GM10248 (cell line): ENCODE measurements at regions not wholly inside any gene's neighbourhood (a gene's known extent, or its start where the extent isn't known, plus 50 kb on each side); places are given as distances from the start of the nearest gene placed in this dataset.

Experiments used
- CTCF ChIA-PET: fragments of 300-600 bp; sonication (Branson Sonifier 250); formaldehyde crosslinking; extraction: SDS; loops from one replicate; lab custom pipeline; 2021; ENCODE audit warnings: antibody characterized with exemption; lab: Yijun Ruan, JAX
- POLR2A ChIA-PET: fragments of 350-650 bp; sonication (Branson Sonifier 250); formaldehyde crosslinking; extraction: SDS; loops from one replicate; lab custom pipeline; 2020; ENCODE audit warnings: antibody characterized with exemption; lab: Yijun Ruan, JAX
- DNase-seq: peaks from one replicate; pipeline ENCODE4 v3.0.0; 2012; ENCODE audit errors: extremely low spot score
- CTCF ChIP-seq: IDR thresholded peaks from 2 replicates; pipeline ENCODE4 v1.5.1; 2012; ENCODE audit warnings: mild to moderate bottlenecking, low read depth; ENCODE audit errors: extremely low read depth, missing control alignments, control extremely low read depth

GRCh38 chr21:20554785-20555184 lies 443.4 kb upstream of the NCAM2 start:
- POLR2A ChIA-PET, result no interaction called here
- TF ChIP-seq CTCF, result no peak
- DNase-seq, result no peak
- CTCF ChIA-PET, result no interaction called here

- CTCF ChIA-PET, result no interaction called here
These were observed 427.4 kb upstream of the NCAM2 start for GRCh38 chr21:20570824-20571232.

GRCh38 chr21:20572582-20572981 lies 425.6 kb upstream of the NCAM2 start:
- CTCF ChIA-PET, result no interaction called here
- POLR2A ChIA-PET, result no interaction called here
- no peak for TF ChIP-seq CTCF
- DNase-seq, result no peak

More at GRCh38 chr21:20570824-20571232, 427.4 kb upstream of the NCAM2 start:
- TF ChIP-seq CTCF, result no peak
- POLR2A ChIA-PET, result no interaction called here
- no peak for DNase-seq

GRCh38 chr21:20581361-20581760 lies 416.8 kb upstream of the NCAM2 start:
- ChIA-PET POLR2A (no interaction called here), CTCF (no interaction called here)
- DNase-seq, result no peak
- no peak for TF ChIP-seq CTCF

GRCh38 chr21:20591284-20591683 lies 406.9 kb upstream of the NCAM2 start:
- TF ChIP-seq CTCF, result no peak
- POLR2A ChIA-PET, result no interaction called here
- no peak for DNase-seq
- CTCF ChIA-PET, result no interaction called here

GRCh38 chr21:20592463-20592862 lies 405.7 kb upstream of the NCAM2 start:
- no peak for TF ChIP-seq CTCF
- DNase-seq, result no peak
- ChIA-PET POLR2A (no interaction called here), CTCF (no interaction called here)

GRCh38 chr21:20603236-20603635 lies 395.0 kb upstream of the NCAM2 start:
- no peak for DNase-seq
- ChIA-PET CTCF (no interaction called here), POLR2A (no interaction called here)
- no peak for TF ChIP-seq CTCF
